ENCODE measurements at regions not wholly inside any gene's neighbourhood (a gene's known extent, or its start where the extent isn't known, plus 50 kb on each side); places are given as distances from the start of the nearest gene placed in this dataset.

GRCh38 chrX:77061022-77061421 lies 386.2 kb upstream of the FGF16 start:
- Mint-ChIP-seq H3K27ac (no peak overlapping the region), H3K9me3 (peaks cover 76 to 93% of the 10 kb centered on the region in 2 experiments), H3K36me3 (ENCODE audit: insufficient read depth in 1 of 3, low read depth in 3 of 3) (peaks cover 0 to 4% (median 2%) of the 10 kb centered on the region in 3 experiments; a peak in 3 of 7 replicates), H3K4me3 (no peak overlapping the region), H3K27me3 (ENCODE audit: low read depth) (peaks cover 1% of the 10 kb centered on the region; the same call in 1 of the 2 replicates), H3K4me1 (no peaks in the 10 kb centered on the region)
- Histone ChIP-seq H3K27me3 (ENCODE audit: insufficient read depth, low read length) (no peaks in the 10 kb centered on the region), H4K20me1 (ENCODE audit: control insufficient read depth, insufficient read depth, insufficient read length) (no peaks in the 10 kb centered on the region), H3K23me2 (ENCODE audit: insufficient read length, low read depth, low read length, poor library complexity, severe bottlenecking) (no peaks in the 10 kb centered on the region), H3T11ph (ENCODE audit: low read length) (no peak overlapping the region), H3K14ac (ENCODE audit: insufficient read depth, low read length) (no peak overlapping the region), H2BK5ac (ENCODE audit: insufficient read length, low read length) (no peak overlapping the region), H2BK15ac (ENCODE audit: low read depth, low read length) (no peak overlapping the region), H3K79me2 (ENCODE audit: insufficient read depth, low read length) (no peaks in the 10 kb centered on the region), H4K5ac (ENCODE audit: insufficient read length, low read depth, low read length) (no peak overlapping the region), H3K23ac (ENCODE audit: insufficient read length, low read depth, low read length) (no peak overlapping the region), H3K4me1 (ENCODE audit: insufficient read depth, low read length) (no peaks in the 10 kb centered on the region), H2AK5ac (ENCODE audit: insufficient read length, low read length) (no peak overlapping the region), H3K4me2 (ENCODE audit: insufficient read depth, insufficient read length, low read length) (no peak overlapping the region), H4K91ac (ENCODE audit: insufficient read length, low read depth, low read length) (no peak overlapping the region), H3K4ac (ENCODE audit: low read depth, low read length) (no peak overlapping the region), H3K27ac (ENCODE audit: insufficient read length, low read depth, low read length) (no peak overlapping the region), H3K56ac (ENCODE audit: insufficient read length, low read depth, low read length) (no peak overlapping the region), H2BK20ac (ENCODE audit: low read depth, low read length, poor library complexity, severe bottlenecking) (no peak overlapping the region), H3K79me1 (ENCODE audit: insufficient read depth, low read depth, low read length, poor library complexity, severe bottlenecking) (no peaks in the 10 kb centered on the region), H3K9me3 (ENCODE audit: control insufficient read depth, low read depth, low read length) (peaks cover 40% of the 10 kb centered on the region), H2AFZ (ENCODE audit: low read length) (no peak overlapping the region), H3K18ac (ENCODE audit: insufficient read length, low read depth, low read length) (no peak overlapping the region), H4K8ac (replicated peaks; ENCODE audit: insufficient read length, low read depth, low read length) (no peak overlapping the region), H3K9ac (ENCODE audit: extremely low read depth, insufficient read length, low read length) (no peak overlapping the region), H2BK120ac (ENCODE audit: low read depth, low read length, poor library complexity, severe bottlenecking) (no peak overlapping the region), H2BK12ac (ENCODE audit: insufficient read length, low read depth, low read length) (no peak overlapping the region)
- no peak for DNase-seq
- no peak for TF ChIP-seq CTCF (conservative IDR thresholded peaks at IDR 0.05)

Data from H9 (cell line).